Epithelial cell of prostate (primary cell): ENCODE measurements at regions not wholly inside any gene's neighbourhood (a gene's known extent, or its start where the extent isn't known, plus 50 kb on each side); places are given as distances from the start of the nearest gene placed in this dataset.
"Not testable (repeated sequence)": the region's sequence is repeated elsewhere in the genome, so short reads cannot be mapped to it uniquely, and the experiment has no call there.

Source experiments
- DNase-seq: peaks from one replicate; pipeline ENCODE4 v3.0.0-alpha.2; 2011; ENCODE audit warnings: low read depth, low spot score
- H3K27ac ChIP-seq: fragments of 450-650 bp; 2 replicates; pipeline ENCODE4 v1.5.1; 2017; ENCODE audit warnings: mild to moderate bottlenecking

- no peak overlapping the region for H3K27ac ChIP-seq
- DNase-seq: no peak
Measured at GRCh38 chr17:54626146-54626703, 274.4 kb upstream of the TOM1L1 start.

DNA sequence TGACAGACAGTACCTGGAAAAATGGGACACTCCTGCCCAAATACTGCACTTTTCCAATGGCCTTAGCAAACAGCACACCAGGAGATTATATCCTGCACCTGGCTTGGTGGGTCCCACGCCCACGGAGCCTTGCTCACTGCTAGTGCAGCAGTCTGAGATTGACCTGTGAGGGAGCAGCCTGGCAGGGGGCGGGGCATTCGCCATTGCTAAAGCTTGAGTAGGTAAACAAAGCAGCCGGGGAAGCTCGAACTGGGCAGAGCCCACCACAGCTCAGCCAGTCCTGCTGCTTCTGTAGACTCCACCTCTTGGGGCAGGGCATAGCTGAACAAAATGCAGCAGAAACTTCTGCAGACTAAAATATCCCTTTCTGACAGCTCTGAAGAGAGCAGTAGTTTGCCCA lies 261.2 kb upstream of the TOM1L1 start:
- DNase-seq: not testable (repeated sequence)

GRCh38 chr17:54662978-54663876 lies 237.4 kb upstream of the TOM1L1 start:
- DNase-seq: no peak
- no peak overlapping the region for H3K27ac ChIP-seq

More for the DNA sequence above, 261.2 kb upstream of the TOM1L1 start:
- H3K27ac ChIP-seq: not testable (repeated sequence)

DNA sequence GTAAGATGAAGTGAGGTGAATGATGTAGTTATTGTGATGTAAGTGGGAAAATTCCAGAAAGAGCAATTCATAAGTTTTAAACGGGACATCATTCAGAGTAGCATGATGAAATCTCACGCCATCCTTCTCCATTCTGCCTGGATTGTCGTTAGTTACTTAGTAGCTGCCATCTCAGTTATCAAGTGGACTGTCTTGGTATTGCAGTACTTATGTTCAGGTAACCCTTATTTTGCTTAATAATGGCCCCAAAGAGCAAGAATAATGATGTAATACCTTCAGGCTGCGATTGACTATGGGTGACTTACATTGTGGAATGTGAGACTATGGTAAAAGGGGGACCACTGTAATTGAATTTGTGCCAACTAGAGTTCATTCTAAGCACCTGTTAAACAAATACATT lies 234.1 kb upstream of the TOM1L1 start:
- H3K27ac ChIP-seq: no peak overlapping the region

GRCh38 chr17:54678158-54678557 lies 222.5 kb upstream of the TOM1L1 start:
- DNase-seq: no peak
- no peak overlapping the region for H3K27ac ChIP-seq

More for the DNA sequence above, 234.1 kb upstream of the TOM1L1 start:
- DNase-seq: no peak

GRCh38 chr17:54680410-54680809 lies 220.2 kb upstream of the TOM1L1 start:
- H3K27ac ChIP-seq: no peak overlapping the region

DNA sequence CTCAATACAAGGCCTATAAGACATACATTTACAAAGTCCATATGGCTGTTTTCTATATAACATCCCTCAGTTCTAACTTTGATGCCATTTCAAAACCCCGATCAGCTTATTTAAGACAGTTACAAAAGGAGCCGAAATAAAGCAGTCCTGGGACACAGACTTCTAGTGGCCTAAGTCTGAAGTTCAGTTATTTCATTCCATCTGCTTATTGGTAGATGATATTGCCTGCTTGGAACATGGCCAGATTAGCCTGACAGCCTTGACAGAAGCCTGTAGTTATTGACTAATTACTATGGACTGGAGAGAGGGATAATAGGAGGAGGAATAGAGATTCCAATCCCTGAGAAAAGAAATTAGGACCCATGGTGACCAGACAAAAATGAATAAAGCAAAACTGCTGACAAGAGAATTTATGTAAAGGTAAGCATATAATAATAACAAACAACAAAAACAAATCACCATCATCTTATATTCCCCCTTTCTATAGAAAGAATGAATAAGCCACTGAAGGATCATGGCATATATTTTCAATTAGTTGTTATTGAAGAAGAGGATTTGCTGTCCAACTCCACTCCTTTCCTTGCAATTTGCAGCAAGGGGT lies 206.3 kb upstream of the TOM1L1 start:
- no peak overlapping the region for H3K27ac ChIP-seq
- DNase-seq: no peak

More at GRCh38 chr17:54680410-54680809, 220.2 kb upstream of the TOM1L1 start:
- no peak for DNase-seq

- H3K27ac ChIP-seq: not testable (repeated sequence)
Measured at GRCh38 chr17:54712798-54713197, 187.9 kb upstream of the TOM1L1 start.

GRCh38 chr17:54718286-54718685 lies 182.4 kb upstream of the TOM1L1 start:
- DNase-seq: no peak
- H3K27ac ChIP-seq: no peak overlapping the region

More at GRCh38 chr17:54712798-54713197, 187.9 kb upstream of the TOM1L1 start:
- not testable (repeated sequence) for DNase-seq

- H3K27ac ChIP-seq: no peak overlapping the region
- DNase-seq: no peak
Measured at GRCh38 chr17:54727624-54728023, 173.0 kb upstream of the TOM1L1 start.

DNA sequence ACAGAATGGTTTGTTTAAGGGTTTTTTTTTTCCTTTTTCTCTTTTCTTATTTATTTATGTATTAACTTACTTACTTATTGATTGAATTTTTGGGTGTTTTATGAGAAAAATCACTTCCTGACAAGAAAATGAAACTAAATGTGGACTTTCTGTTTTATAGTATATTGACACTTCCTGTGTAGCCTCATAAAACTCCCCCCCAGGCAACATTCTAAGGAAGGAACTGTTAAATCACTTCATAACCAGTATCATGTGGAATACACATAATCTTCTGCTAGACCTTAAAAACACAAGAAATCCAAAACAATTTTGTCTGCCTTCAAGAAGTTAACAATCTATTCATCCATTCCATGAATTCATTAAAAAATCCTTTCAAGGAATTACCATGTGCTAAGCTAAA lies 164.1 kb upstream of the TOM1L1 start:
- DNase-seq: no peak
- no peak overlapping the region for H3K27ac ChIP-seq

DNA sequence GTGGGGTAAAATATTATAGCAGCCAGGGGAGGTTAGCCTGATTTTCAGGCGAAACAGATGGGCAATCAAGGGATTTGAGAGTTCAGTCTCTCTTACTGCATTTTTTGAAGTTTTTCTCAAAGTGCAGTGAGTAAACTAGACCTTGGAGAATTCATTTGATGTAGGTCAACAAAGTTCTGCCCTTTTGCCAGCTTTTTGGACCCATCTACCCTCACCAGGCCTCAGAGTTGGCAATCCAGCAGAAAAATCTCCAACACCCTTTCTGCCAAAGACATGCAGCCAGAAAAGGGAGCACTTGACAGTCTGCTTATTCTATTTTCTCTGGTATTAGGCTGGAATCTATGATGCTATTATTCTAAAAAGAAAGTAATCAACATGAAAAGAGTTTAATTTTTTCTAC lies 162.2 kb upstream of the TOM1L1 start:
- no peak overlapping the region for H3K27ac ChIP-seq
- DNase-seq: no peak

DNA sequence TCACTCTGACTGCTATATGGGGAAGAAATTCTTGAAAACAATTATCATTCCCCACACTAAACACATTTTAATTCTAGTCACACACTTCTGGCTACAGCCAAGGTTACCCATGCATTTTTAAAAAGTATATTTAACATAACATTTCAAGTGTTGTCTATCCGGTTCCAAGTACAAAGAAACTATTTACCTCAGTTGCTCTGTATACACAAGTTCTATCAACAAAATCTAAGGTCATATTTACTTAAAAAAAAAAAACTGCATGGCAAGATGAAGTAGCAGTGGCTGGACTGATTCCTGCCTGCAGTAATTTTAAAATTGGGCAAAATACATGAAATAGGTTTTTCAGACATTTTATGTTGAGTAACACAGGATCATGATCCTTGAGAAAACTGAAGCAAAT lies 155.9 kb upstream of the TOM1L1 start:
- no peak for DNase-seq
- no peak overlapping the region for H3K27ac ChIP-seq

DNA sequence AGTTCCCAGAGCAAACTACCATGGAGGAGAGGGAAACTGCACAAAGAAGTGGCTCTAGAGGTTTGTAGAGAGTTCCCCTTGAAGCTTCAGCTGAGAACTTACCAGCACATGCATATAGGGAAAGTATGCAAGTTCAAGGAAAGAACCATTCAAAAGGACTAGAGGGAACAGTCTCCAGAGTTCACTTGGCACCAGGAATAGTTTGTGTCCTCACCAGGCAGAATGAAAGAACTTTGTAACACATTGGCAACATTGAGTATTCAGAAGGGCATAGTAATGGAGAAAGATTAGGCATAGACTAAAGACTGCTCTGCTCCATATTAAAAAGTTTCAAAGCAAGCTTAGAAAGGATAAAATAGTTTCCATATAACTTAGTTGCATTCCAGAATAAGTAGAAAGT lies 155.4 kb upstream of the TOM1L1 start:
- no peak overlapping the region for H3K27ac ChIP-seq
- no peak for DNase-seq

DNA sequence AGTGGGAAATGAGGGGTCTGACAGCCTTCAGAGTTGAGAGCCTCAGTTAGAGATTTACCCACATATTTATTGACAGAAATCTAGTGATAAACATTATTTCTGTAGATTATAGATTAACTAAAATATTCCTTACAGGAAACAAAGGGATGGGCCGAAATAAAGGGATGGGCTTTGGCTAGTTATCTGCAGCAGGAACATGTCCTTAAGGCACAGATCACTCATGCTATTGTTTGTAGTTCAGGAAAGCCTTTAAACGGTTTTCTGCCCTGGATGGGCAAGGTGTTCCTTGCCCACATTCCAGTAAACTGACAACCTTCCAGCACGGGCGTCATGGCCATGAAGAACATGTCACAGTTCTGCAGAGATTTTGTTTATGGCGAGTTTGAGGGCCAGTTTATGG lies 154.8 kb upstream of the TOM1L1 start:
- no peak for DNase-seq
- H3K27ac ChIP-seq: no peak overlapping the region

DNA sequence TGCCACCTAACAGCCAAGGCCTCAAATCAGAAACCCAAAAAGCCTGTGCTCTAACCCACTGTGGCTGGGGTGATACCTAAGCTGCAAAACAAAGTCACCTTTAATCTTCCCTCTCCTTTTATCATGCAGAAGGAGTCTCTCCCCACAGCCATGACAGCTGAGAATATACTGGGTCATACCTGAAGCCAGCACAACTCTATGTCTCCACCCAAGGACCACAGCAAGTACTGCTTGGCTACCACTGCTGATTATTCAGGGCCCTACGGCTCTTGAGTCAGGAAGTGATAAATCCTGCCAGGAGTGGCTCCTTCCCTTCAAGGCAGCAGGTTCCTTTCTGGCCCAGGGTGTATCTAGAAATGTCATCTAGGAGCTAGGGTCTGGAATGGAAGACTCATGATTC lies 151.5 kb upstream of the TOM1L1 start:
- DNase-seq: no peak
- H3K27ac ChIP-seq: no peak overlapping the region

- no peak for DNase-seq
- H3K27ac ChIP-seq: no peak overlapping the region
Measured at GRCh38 chr17:54754560-54754959, 146.1 kb upstream of the TOM1L1 start.

DNA sequence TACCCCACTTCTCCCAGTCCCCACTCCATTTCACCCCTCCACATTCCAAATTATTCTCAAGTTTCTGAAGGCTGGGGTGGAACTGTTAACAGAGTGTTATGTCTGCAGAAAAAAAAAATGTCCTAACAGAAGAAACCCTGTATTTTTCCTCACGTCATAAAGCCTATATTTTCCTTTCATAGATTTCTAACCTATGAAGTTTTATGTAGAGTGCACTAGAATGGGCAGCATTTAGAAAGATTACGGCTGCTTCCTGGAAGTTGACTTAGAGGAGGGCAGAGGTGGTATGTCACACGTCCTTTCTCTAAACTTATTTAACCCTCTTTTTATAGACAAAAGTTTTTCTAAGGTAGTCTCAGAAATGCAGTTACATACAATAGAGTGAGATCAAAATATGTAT lies 139.8 kb upstream of the TOM1L1 start:
- no peak overlapping the region for H3K27ac ChIP-seq

DNA sequence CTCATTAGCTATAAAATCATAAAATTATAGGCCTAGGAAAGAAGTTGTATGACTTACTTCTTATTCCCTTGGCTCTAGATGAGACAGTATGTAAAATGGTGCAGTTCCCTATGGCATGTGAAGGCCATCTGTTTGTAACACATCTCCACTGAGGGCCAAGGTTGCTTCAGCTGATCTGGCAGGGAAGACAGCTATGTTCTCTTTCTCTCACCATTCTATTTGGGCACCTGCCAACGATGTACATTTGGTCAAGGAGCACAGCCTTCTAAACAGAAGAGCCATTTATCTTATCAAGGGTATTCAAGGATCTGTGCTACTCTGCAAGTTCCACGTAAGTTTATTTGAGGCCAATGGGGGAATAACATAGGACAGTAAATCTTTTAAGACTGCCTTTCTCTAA lies 129.8 kb upstream of the TOM1L1 start:
- DNase-seq: no peak
- no peak overlapping the region for H3K27ac ChIP-seq

More for the DNA sequence above, 139.8 kb upstream of the TOM1L1 start:
- DNase-seq: no peak

- no peak for DNase-seq
- H3K27ac ChIP-seq: no peak overlapping the region
Measured at GRCh38 chr17:54771409-54771915, 129.2 kb upstream of the TOM1L1 start.

DNA sequence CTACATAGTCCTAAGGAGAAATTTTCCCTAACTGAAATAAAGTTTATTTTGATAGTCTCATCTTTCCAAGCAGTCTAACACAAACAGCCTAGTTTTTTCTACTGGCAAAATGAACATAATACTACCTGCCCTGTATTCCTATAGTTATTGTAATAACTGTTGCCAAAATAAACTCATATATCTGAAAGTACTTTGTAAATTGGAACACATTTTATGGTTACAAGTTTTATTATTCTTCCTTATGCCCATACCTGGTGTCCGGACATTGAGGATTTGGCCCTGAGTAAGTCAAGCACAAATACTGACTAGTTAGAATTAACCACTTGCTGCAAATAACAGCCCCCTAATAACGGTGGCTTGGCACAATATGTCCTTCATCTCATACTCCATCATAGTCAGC lies 120.4 kb upstream of the TOM1L1 start:
- DNase-seq: no peak
- no peak overlapping the region for H3K27ac ChIP-seq
